Lung (tissue), 11 donors: ENCODE measurements at regions not wholly inside any gene's neighbourhood (a gene's known extent, or its start where the extent isn't known, plus 50 kb on each side); places are given as distances from the start of the nearest gene placed in this dataset.

ENCODE experiments used
- ATAC-seq: fragments of 200-7000 bp; cut with Tn5 transposase; one replicate; pipeline ENCODE4 v1.9.1; 2020; ENCODE audit warnings: moderate number of reproducible peaks; ENCODE audit not compliant: insufficient read depth, low FRiP score
- DNase-seq, 3 donors: peaks; one replicate each; pipeline ENCODE4 v3.0.0-alpha.2; 2013 to 2017
- H3K27ac ChIP-seq, 2 donors: one replicate each; pipeline ENCODE4 v1.5.1; 2013; ENCODE audit warnings: mild to moderate bottlenecking in 2 of 2, moderate library complexity in 2 of 2, control low read depth in 1 of 2, inconsistent platforms in 1 of 2, low read depth in 1 of 2, low read length in 1 of 2
- H3K27me3 ChIP-seq, 3 donors: one replicate each; pipeline ENCODE4 v1.5.1; 2013; ENCODE audit warnings: low read length in 2 of 3; ENCODE audit not compliant: control insufficient read depth in 3 of 3, insufficient read depth in 3 of 3
- H3K36me3 ChIP-seq, 4 donors: one replicate each; pipeline ENCODE4 v1.5.1; 2013; ENCODE audit warnings: low read length in 4 of 4, mild to moderate bottlenecking in 1 of 4, moderate library complexity in 1 of 4; ENCODE audit not compliant: control insufficient read depth in 4 of 4, insufficient read depth in 4 of 4
- H3K4me1 ChIP-seq, 5 donors: one replicate each; pipeline ENCODE4 v1.5.1; 2013; ENCODE audit warnings: low read length in 5 of 5, mild to moderate bottlenecking in 2 of 5, moderate library complexity in 1 of 5; ENCODE audit not compliant: control insufficient read depth in 5 of 5, insufficient read depth in 5 of 5
- H3K4me3 ChIP-seq: one replicate; pipeline ENCODE4 v1.5.1; 2013; ENCODE audit warnings: mild to moderate bottlenecking, control low read depth, moderate library complexity
- H3K9ac ChIP-seq, 2 donors: one replicate each; pipeline ENCODE4 v1.5.1; 2013; ENCODE audit warnings: low read length in 2 of 2, control low read depth in 1 of 2; ENCODE audit not compliant: insufficient read depth in 1 of 2
- H3K9me3 ChIP-seq, 4 donors: one replicate each; pipeline ENCODE4 v1.5.1; 2013; ENCODE audit warnings: low read length in 3 of 4, mild to moderate bottlenecking in 1 of 4, moderate library complexity in 1 of 4; ENCODE audit not compliant: control insufficient read depth in 4 of 4, insufficient read depth in 3 of 4
- WGBS, 2 donors: extraction: QIAGEN DNeasy Blood & Tissue Kit; methylation state at CpG; one replicate each; pipeline ENCODE4 v1.1.7; 2013; 5-methylcytosine and 5-hydroxymethylcytosine counted together
- TF ChIP-seq, protein P1 (sequence below): IDR thresholded peaks from 2 replicates; pipeline ENCODE4 v1.5.1; 2012; ENCODE audit warnings: mild to moderate bottlenecking; ENCODE audit errors: control extremely low read depth, extremely low read depth
- donor health status: control.
- donor health status: control.
- donor health status: Bipolar disorder and iron deficiency.
- donor health status: healthy.
- donor health status: DM: yes; HTN: yes; CAD: no.

DNA sequence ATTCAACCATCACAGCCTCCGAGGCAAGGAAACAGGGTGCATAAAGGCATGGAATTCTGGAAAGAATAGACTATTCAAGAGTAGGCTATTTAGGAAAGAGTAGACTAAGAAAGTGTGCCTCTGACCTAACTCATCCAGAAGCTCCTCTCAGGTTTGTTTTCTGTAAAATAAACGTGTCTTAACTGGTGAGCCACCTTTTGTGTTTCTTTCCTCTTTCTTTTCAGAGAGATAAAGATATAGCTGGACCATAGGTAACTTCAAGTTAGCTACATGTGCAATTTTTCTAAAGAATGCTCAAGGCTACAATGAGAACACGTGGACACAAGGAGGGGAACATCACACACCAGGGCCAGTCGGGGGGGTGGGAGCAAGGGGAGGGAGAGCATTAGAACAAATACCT, 577.0 kb downstream of the TYW1 start:
- Histone ChIP-seq H3K4me3 (no peak overlapping the region), H3K9me3 (peaks cover 0 to 4% (median 0%) of the 10 kb centered on the region in 4 donors), H3K9ac (no peak overlapping the region), H3K36me3 (no peaks in the 10 kb centered on the region), H3K4me1 (no peaks in the 10 kb centered on the region), H3K27me3 (no peaks in the 10 kb centered on the region), H3K27ac (no peak overlapping the region)
- WGBS, 2 donors = 81 to 84% methylated on average over 4 of the region's 4 CpGs
- TF ChIP-seq, protein P1, sequence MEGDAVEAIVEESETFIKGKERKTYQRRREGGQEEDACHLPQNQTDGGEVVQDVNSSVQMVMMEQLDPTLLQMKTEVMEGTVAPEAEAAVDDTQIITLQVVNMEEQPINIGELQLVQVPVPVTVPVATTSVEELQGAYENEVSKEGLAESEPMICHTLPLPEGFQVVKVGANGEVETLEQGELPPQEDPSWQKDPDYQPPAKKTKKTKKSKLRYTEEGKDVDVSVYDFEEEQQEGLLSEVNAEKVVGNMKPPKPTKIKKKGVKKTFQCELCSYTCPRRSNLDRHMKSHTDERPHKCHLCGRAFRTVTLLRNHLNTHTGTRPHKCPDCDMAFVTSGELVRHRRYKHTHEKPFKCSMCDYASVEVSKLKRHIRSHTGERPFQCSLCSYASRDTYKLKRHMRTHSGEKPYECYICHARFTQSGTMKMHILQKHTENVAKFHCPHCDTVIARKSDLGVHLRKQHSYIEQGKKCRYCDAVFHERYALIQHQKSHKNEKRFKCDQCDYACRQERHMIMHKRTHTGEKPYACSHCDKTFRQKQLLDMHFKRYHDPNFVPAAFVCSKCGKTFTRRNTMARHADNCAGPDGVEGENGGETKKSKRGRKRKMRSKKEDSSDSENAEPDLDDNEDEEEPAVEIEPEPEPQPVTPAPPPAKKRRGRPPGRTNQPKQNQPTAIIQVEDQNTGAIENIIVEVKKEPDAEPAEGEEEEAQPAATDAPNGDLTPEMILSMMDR = no peak
- DNase-seq (no peak), ATAC-seq (no peak)

DNA sequence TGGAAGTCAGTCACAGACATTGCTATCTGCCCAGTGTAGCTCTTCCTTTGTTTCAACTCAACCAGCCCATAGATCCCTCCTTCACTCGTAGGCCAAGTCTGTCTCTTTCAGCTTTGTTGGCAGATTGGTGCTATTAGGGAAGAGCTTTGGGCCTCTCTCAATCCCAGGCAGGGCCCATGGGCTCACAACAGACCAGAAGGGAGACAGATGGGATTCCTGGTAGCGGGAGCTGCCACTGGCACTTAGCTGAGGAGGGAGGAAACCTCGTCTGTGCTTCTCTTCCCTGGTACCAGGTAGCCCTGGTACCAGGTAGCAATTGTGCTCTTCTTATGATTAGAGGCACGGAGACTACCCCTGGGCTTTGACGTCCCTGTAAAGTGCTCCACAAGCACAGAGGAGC, 592.0 kb downstream of the TYW1 start:
- 75 to 78% methylated on average over 5 of the region's 5 CpGs for WGBS, 2 donors
- TF ChIP-seq, protein P1 = no peak
- DNase-seq = no peak

DNA sequence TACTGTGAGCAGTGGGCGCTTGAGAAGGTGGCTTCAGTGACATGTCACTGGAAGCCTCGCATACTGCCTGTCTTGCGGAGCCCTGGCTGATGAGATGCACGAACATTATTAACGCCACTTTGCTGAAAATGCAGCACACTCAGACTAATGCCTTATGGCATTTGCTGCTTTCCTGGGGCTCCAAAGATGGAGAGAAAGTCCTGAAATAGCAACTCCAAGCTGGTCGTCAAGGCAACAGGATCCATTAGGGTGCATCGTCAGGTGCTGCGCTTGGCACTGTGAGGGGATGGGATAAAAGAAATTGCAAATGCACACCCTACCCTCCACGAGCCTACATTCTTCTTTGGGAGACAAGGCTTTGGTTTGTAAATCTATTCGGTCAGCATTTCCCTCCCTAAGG, 592.5 kb downstream of the TYW1 start:
- TF ChIP-seq, protein P1 = no peak
- no peak for DNase-seq
- no peak for ATAC-seq
- Histone ChIP-seq H3K4me3 (no peak overlapping the region), H3K4me1 (peaks cover 0 to 3% (median 0%) of the 10 kb centered on the region in 5 donors), H3K27me3 (no peaks in the 10 kb centered on the region), H3K9me3 (peaks cover 0 to 29% (median 9%) of the 10 kb centered on the region in 4 donors), H3K27ac (no peak overlapping the region), H3K9ac (no peak overlapping the region), H3K36me3 (no peaks in the 10 kb centered on the region)
- 82 to 83% methylated on average over 10 of the region's 10 CpGs for WGBS, 2 donors

More for the DNA sequence above, 592.0 kb downstream of the TYW1 start:
- Histone ChIP-seq H3K27me3 (no peaks in the 10 kb centered on the region), H3K4me3 (no peak overlapping the region), H3K36me3 (no peaks in the 10 kb centered on the region), H3K9me3 (peaks cover 0 to 31% (median 9%) of the 10 kb centered on the region in 4 donors), H3K9ac (no peak overlapping the region), H3K4me1 (peaks cover 0 to 2% (median 0%) of the 10 kb centered on the region in 5 donors), H3K27ac (no peak overlapping the region)
- ATAC-seq = no peak

GRCh38 chr7:67590649-67591048, 594.0 kb downstream of the TYW1 start:
- Histone ChIP-seq H3K27me3 (no peaks in the 10 kb centered on the region), H3K27ac (no peak overlapping the region), H3K36me3 (no peaks in the 10 kb centered on the region), H3K9me3 (peaks cover 0 to 25% (median 8%) of the 10 kb centered on the region in 4 donors), H3K4me3 (no peak overlapping the region), H3K9ac (no peak overlapping the region), H3K4me1 (peaks cover 0 to 3% (median 0%) of the 10 kb centered on the region in 5 donors)
- no peak for ATAC-seq
- DNase-seq = no peak
- TF ChIP-seq, protein P1 = no peak
- 76 to 88% methylated on average over 3 of the region's 3 CpGs for WGBS, 2 donors
